Spinal cord (tissue), 9 donors: ENCODE measurements at regions not wholly inside any gene's neighbourhood (a gene's known extent, or its start where the extent isn't known, plus 50 kb on each side); places are given as distances from the start of the nearest gene placed in this dataset.
A peak's percentile ranks its signal among the peaks of the same experiment; 100 is the strongest.

Source experiments
- DNase-seq, 6 donors: peaks; one replicate each; pipeline versions ENCODE4 v3.0.0 to v3.0.0-alpha.2; 2013 to 2015; ENCODE audit warnings: low spot score in 6 of 6, low read depth in 4 of 6
- H3K27ac ChIP-seq: one replicate; pipeline ENCODE4 v1.5.1; 2013; ENCODE audit warnings: low read depth, low read length, control low read depth
- H3K27me3 ChIP-seq: one replicate; pipeline ENCODE4 v1.6.1; 2013; ENCODE audit warnings: low read length; ENCODE audit not compliant: control insufficient read depth, insufficient read depth
- H3K36me3 ChIP-seq: one replicate; pipeline ENCODE4 v1.6.1; 2013; ENCODE audit warnings: low read length; ENCODE audit not compliant: control insufficient read depth, insufficient read depth
- H3K4me1 ChIP-seq: one replicate; pipeline ENCODE4 v1.6.1; 2013; ENCODE audit warnings: low read length; ENCODE audit not compliant: control insufficient read depth, insufficient read depth
- H3K4me3 ChIP-seq: one replicate; pipeline ENCODE4 v1.5.1; 2013; ENCODE audit warnings: low read depth, low read length, control low read depth
- H3K9me3 ChIP-seq: one replicate; pipeline ENCODE4 v1.6.1; 2013; ENCODE audit warnings: low read length; ENCODE audit not compliant: control insufficient read depth, insufficient read depth
- WGBS: methylation state at CpG from one replicate; pipeline ENCODE4 v1.1.5; 2013; ENCODE audit warnings: missing lambda C conversion rate; ENCODE audit not compliant: insufficient coverage; 5-methylcytosine and 5-hydroxymethylcytosine counted together
- donor health status: healthy.

DNA sequence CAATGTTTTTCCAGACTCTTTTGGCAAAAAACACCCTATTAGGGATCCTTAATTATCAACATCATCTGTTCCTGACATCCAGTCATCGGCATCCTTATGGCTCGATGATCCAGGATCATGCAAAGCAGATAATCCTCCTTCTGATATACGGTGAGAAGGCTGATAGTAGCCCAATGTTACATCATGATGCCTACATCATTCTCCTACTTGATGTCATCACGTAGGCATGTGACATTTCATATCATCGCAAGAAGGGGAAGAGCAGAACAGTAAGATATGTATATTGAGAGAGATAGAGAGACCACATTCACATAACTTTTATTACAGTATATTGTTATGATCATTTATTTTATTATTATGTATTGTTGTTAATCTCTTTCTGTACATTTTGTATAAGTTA lies 168.6 kb downstream of the ADAMTS15 start:
- Histone ChIP-seq H3K36me3 (no peaks in the 10 kb centered on the region), H3K4me1 (no peaks in the 10 kb centered on the region), H3K27me3 (no peaks in the 10 kb centered on the region), H3K4me3 (no peak overlapping the region), H3K27ac (no peak overlapping the region), H3K9me3 (peaks cover 1% of the 10 kb centered on the region)
- no peak for DNase-seq
- no CpG with 5 or more reads among the region's 5 CpGs for WGBS

DNA sequence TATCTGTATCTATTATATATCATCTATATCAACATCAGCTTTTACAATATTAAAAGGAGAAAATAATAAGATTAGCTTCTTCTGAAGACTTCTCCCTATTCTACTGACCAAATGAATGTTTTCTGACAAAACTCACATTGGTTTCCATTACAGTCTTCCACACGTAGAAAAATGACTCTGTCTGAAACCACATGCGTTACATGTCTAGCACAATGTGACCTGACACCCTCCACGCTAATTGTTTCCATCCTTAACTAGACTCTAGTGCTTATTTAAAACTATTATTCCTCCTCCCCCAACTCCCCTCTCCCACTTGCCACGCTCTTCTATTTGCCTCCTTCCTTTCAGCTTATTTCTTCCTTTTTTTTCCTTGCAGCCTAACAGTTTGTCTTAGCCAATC lies 172.1 kb downstream of the ADAMTS15 start:
- H3K4me1 ChIP-seq: no peaks in the 10 kb centered on the region
- H3K27me3 ChIP-seq: no peaks in the 10 kb centered on the region
- no peaks in the 10 kb centered on the region for H3K36me3 ChIP-seq
- H3K4me3 ChIP-seq: no peak overlapping the region
- H3K27ac ChIP-seq: no peak overlapping the region
- DNase-seq: no peak
- H3K9me3 ChIP-seq: peaks cover 1% of the 10 kb centered on the region
- WGBS: 88% methylated on average over 4 of the region's 4 CpGs

DNA sequence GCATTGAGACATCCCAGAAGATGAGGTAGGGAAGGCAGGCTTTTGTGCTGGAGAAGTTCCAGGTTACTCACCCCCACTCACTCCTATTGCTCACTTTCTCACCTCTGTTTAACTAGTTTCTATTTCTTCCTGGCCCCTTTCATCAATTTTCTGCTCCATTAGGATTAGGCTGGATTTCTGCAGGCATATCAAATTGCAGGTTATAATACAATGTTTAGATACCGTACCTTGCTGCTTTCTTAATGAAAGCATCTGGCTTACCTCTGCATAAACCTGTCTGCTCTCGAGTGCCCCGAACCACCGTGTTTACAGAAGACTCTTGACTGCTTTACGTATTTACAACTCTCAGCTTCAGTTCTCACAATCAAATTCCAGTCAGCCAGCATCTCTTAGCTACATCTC lies 173.7 kb downstream of the ADAMTS15 start:
- no peak overlapping the region for H3K4me3 ChIP-seq
- H3K9me3 ChIP-seq: peaks cover 1% of the 10 kb centered on the region
- H3K27ac ChIP-seq: no peak overlapping the region
- no peaks in the 10 kb centered on the region for H3K4me1 ChIP-seq
- no peak for DNase-seq
- WGBS: 49% methylated on average over 5 of the region's 5 CpGs
- H3K36me3 ChIP-seq: no peaks in the 10 kb centered on the region
- no peaks in the 10 kb centered on the region for H3K27me3 ChIP-seq

GRCh38 chr11:130623670-130624668 lies 175.5 kb downstream of the ADAMTS15 start:
- Histone ChIP-seq H3K9me3 (no peaks in the 10 kb centered on the region), H3K36me3 (no peaks in the 10 kb centered on the region), H3K27me3 (no peaks in the 10 kb centered on the region), H3K4me1 (no peaks in the 10 kb centered on the region), H3K4me3 (no peak overlapping the region), H3K27ac (no peak overlapping the region)
- DNase-seq: no peak
- WGBS: 69% methylated on average over 5 of the region's 8 CpGs

GRCh38 chr11:130624971-130625544 lies 176.6 kb downstream of the ADAMTS15 start:
- Histone ChIP-seq H3K27me3 (no peaks in the 10 kb centered on the region), H3K4me3 (no peak overlapping the region), H3K27ac (no peak overlapping the region), H3K4me1 (no peaks in the 10 kb centered on the region), H3K36me3 (no peaks in the 10 kb centered on the region), H3K9me3 (no peaks in the 10 kb centered on the region)
- WGBS: no CpG with 5 or more reads among the region's 11 CpGs
- DNase-seq: no peak

- Histone ChIP-seq H3K9me3 (no peaks in the 10 kb centered on the region), H3K27ac (no peak overlapping the region), H3K4me3 (no peak overlapping the region), H3K27me3 (no peaks in the 10 kb centered on the region), H3K4me1 (no peaks in the 10 kb centered on the region), H3K36me3 (no peaks in the 10 kb centered on the region)
- peak in 2 of 6 donors; percentile 66 to 82 for DNase-seq
- WGBS: 82% methylated on average over 10 of the region's 15 CpGs
These were observed 177.3 kb downstream of the ADAMTS15 start for GRCh38 chr11:130625578-130626306.

GRCh38 chr11:130629039-130629438 lies 180.6 kb downstream of the ADAMTS15 start:
- 60% methylated on average over 4 of the region's 9 CpGs for WGBS
- Histone ChIP-seq H3K27me3 (no peaks in the 10 kb centered on the region), H3K4me1 (peaks cover under 1% of the 10 kb centered on the region), H3K36me3 (no peaks in the 10 kb centered on the region), H3K4me3 (no peak overlapping the region), H3K9me3 (no peaks in the 10 kb centered on the region), H3K27ac (no peak overlapping the region)
- DNase-seq: no peak

GRCh38 chr11:130631119-130631518 lies 182.7 kb downstream of the ADAMTS15 start:
- H3K4me3 ChIP-seq: no peak overlapping the region
- no peaks in the 10 kb centered on the region for H3K36me3 ChIP-seq
- no peak overlapping the region for H3K27ac ChIP-seq
- no peaks in the 10 kb centered on the region for H3K9me3 ChIP-seq
- no peaks in the 10 kb centered on the region for H3K27me3 ChIP-seq
- peaks cover 13% of the 10 kb centered on the region for H3K4me1 ChIP-seq
- WGBS: 100% methylated on average over 2 of the region's 3 CpGs
- no peak for DNase-seq

DNA sequence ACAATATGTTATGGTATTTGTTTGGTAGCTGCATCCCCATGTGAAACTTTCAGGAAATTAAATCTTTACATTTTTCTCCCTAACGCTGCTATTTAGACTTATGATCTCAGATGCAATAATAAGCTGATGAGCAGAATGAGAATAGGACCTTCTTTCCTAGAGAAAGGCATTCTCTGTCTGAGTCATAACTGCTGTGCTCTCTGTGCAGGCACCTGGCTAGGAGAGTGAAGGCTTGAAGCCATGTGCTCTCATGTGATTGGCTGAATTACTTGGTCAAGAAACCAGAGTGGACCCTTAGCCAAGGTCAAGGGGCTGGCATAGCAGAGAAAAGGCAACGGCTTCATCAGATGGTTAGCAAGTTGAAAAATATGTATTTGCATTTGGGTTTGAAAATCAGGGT lies 185.0 kb downstream of the ADAMTS15 start:
- Histone ChIP-seq H3K27me3 (no peaks in the 10 kb centered on the region), H3K27ac (no peak overlapping the region), H3K9me3 (no peaks in the 10 kb centered on the region), H3K4me1 (peaks cover 14% of the 10 kb centered on the region), H3K36me3 (no peaks in the 10 kb centered on the region), H3K4me3 (no peak overlapping the region)
- 70% methylated on average over 1 of the region's 2 CpGs for WGBS
- DNase-seq: no peak
